ENCODE measurements at regions not wholly inside any gene's neighbourhood (a gene's known extent, or its start where the extent isn't known, plus 50 kb on each side); places are given as distances from the start of the nearest gene placed in this dataset.
A peak's percentile ranks its signal among the peaks of the same experiment; 100 is the strongest.

DNA sequence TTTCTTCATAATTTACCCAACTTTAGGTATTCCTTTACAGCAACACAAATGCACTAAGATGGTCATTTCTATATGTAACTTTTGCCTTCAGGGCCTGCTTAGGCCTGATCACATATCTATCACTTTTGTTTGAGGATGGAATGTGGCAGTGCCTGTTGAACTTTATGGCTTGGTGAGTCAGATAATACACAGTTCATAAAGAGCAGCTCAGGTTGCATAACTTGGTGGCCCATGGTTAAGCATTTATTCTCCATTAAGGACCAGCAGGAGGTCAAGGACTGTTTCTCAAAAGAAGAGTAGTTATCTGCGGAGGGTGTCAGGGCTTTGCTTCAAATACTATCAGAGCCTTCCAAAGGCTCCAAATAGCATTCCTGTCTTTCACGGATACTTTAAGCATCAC, 124.1 kb upstream of the PDHA2 start:
- Histone ChIP-seq H3K4me1 (no peaks in the 10 kb centered on the region), H3K4me3 (no peak overlapping the region), H3K36me3 (no peaks in the 10 kb centered on the region), H3K27ac (no peak overlapping the region), H3K9me3 (no peaks in the 10 kb centered on the region), H3K27me3 (no peaks in the 10 kb centered on the region)
- TF ChIP-seq, protein P1, sequence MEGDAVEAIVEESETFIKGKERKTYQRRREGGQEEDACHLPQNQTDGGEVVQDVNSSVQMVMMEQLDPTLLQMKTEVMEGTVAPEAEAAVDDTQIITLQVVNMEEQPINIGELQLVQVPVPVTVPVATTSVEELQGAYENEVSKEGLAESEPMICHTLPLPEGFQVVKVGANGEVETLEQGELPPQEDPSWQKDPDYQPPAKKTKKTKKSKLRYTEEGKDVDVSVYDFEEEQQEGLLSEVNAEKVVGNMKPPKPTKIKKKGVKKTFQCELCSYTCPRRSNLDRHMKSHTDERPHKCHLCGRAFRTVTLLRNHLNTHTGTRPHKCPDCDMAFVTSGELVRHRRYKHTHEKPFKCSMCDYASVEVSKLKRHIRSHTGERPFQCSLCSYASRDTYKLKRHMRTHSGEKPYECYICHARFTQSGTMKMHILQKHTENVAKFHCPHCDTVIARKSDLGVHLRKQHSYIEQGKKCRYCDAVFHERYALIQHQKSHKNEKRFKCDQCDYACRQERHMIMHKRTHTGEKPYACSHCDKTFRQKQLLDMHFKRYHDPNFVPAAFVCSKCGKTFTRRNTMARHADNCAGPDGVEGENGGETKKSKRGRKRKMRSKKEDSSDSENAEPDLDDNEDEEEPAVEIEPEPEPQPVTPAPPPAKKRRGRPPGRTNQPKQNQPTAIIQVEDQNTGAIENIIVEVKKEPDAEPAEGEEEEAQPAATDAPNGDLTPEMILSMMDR (IDR thresholded peaks at IDR 0.05), result no peak
- TF ChIP-seq EP300 (IDR thresholded peaks at IDR 0.05), result no peak
- TF ChIP-seq POLR2AphosphoS5 (IDR thresholded peaks at IDR 0.05), result no peak
- TF ChIP-seq POLR2A (IDR thresholded peaks at IDR 0.05), result no peak
- WGBS, 5 donors, result 86 to 100% (median 92%) methylated on average over 2 of the region's 2 CpGs
- no peak for DNase-seq
- intact Hi-C loops (cut with DNase I; ENCODE audit: low total_unique reads), result no loop called here

DNA sequence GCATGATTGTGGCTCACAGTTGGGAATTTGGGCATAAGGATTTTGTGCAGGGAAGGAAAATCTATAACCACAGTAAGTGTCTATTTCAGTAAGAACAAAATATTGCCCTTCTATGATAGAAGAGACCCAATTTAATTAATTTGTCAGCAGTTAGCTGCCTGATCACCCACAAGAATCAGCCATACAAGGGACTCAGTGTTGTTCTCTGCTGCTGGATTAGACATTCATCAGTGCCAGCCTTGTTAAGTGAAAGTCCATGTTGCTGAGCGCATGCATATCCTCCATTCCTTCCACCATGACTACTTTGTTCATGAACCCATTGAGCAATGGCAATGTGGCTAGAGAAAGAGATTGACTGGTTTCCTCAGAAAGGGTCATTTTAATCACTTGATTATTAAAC, 125.3 kb upstream of the PDHA2 start:
- Histone ChIP-seq H3K4me3 (no peak overlapping the region), H3K9me3 (no peaks in the 10 kb centered on the region), H3K27ac (no peak overlapping the region), H3K4me1 (no peaks in the 10 kb centered on the region), H3K27me3 (no peaks in the 10 kb centered on the region), H3K36me3 (no peaks in the 10 kb centered on the region)
- WGBS, 5 donors, result 86 to 100% (median 94%) methylated on average over 1 of the region's 1 CpG
- no peak for DNase-seq
- no peak for TF ChIP-seq POLR2A (IDR thresholded peaks at IDR 0.05)
- no peak for TF ChIP-seq EP300 (IDR thresholded peaks at IDR 0.05)
- no peak for TF ChIP-seq POLR2AphosphoS5 (IDR thresholded peaks at IDR 0.05)
- TF ChIP-seq, protein P1 (IDR thresholded peaks at IDR 0.05), result no peak
- intact Hi-C loops (cut with DNase I; ENCODE audit: low total_unique reads), result no loop called here

DNA sequence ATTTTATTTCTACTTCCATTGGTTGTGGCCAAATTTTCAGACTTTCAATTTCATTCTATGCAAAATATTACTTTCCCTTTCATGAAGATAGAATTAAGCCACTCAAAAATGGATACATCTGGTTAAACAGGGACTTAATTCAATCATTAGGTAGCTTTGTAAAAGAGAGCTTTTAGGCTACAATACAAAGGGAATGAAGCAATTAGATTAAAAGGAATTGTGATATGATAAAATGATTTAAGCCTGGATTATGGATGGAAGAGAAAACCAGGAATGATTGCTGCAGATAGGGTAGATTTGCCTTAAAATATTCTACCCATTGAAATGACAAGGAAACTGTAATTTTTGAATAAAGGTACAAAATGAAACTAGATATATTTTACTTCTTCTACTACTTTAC, 134.6 kb upstream of the PDHA2 start:
- H3K36me3 ChIP-seq, result no peaks in the 10 kb centered on the region
- no peak for TF ChIP-seq POLR2A (IDR thresholded peaks at IDR 0.05)
- no peak for TF ChIP-seq POLR2AphosphoS5 (IDR thresholded peaks at IDR 0.05)
- TF ChIP-seq EP300 (IDR thresholded peaks at IDR 0.05), result no peak
- H3K9me3 ChIP-seq, result peaks cover 0 to 9% (median 3%) of the 10 kb centered on the region in 4 donors

DNA sequence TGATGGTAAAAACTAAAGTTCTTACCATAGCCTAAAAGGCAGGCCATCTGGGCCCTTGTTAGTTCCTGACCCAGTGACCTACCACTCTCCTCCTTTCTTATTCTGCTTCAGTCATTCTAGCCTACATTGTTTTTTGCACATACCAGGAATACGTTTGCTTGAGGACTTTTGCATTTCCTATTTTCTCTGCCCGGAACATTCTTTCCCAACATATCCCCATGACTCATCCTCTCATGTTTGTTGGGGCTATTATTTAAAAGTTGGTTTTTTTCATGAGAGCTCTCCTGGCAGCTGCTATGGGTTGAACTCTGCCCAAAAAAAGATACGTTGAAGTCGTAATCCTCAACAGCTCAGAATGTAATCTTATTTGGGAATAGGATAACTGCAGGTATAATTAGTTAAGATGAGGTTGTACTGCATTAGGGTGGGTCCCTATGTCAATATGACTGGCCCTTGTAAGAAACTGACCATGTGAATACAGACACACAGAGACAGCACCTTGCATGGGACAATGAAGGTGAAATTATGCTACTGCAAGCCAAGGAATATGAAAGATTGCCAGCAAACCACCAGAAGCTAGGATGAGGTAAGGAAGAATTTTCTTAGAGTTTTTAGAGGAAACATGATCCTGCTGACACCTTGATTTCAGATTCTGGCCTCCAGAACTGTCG, 138.3 kb upstream of the PDHA2 start:
- Histone ChIP-seq H3K27me3 (no peaks in the 10 kb centered on the region), H3K36me3 (no peaks in the 10 kb centered on the region), H3K4me1 (no peaks in the 10 kb centered on the region), H3K4me3 (no peak overlapping the region), H3K9me3 (peaks cover 0 to 9% (median 3%) of the 10 kb centered on the region in 4 donors), H3K27ac (peak overlapping the region in 1 of 5 donors; percentile 13)
- intact Hi-C loops (cut with DNase I; ENCODE audit: low total_unique reads), result no loop called here
- WGBS, 5 donors, result 50 to 64% (median 60%) methylated on average over 5 of the region's 5 CpGs
- TF ChIP-seq, protein P1 (IDR thresholded peaks at IDR 0.05), result no peak
- TF ChIP-seq POLR2AphosphoS5 (IDR thresholded peaks at IDR 0.05), result no peak
- no peak for TF ChIP-seq POLR2A (IDR thresholded peaks at IDR 0.05)
- TF ChIP-seq EP300 (IDR thresholded peaks at IDR 0.05), result no peak
- DNase-seq, result peak in 1 of 2 donors; percentile 2

More for the DNA sequence above, 134.6 kb upstream of the PDHA2 start:
- Histone ChIP-seq H3K27ac (no peak overlapping the region), H3K4me1 (no peaks in the 10 kb centered on the region), H3K4me3 (no peak overlapping the region), H3K27me3 (no peaks in the 10 kb centered on the region)
- DNase-seq, result no peak
- intact Hi-C loops (cut with DNase I; ENCODE audit: low total_unique reads), result no loop called here

DNA sequence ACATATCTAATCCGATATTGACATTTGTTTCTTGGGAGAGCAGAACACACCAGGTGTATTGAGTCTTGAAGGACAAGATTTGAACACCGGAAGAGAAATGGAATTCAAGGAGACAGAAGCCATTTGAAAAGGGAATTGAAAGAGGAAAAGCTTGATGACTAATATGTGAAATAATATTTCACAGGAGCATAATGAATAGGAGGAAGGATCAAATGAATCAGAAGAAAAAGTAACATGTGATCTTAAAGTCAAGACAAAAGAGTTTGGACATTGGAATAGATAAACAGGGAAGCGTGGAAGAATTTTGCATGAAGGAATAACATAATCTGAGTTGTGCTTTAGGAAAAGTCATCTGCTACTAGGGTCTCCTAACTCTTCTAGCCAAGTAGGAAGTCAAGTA, 145.5 kb upstream of the PDHA2 start:
- no peak for TF ChIP-seq POLR2AphosphoS5 (IDR thresholded peaks at IDR 0.05)
- TF ChIP-seq, protein P1 (IDR thresholded peaks at IDR 0.05), result no peak
- no peak for TF ChIP-seq POLR2A (IDR thresholded peaks at IDR 0.05)
- no peak for TF ChIP-seq EP300 (IDR thresholded peaks at IDR 0.05)
- intact Hi-C loops (cut with DNase I; ENCODE audit: low total_unique reads), result no loop called here
- H3K27me3 ChIP-seq, result no peaks in the 10 kb centered on the region
- DNase-seq, result no peak
- H3K4me3 ChIP-seq, result no peak overlapping the region
- WGBS, 5 donors, result 87 to 89% (median 88%) methylated on average over 3 of the region's 3 CpGs
- no peaks in the 10 kb centered on the region for H3K36me3 ChIP-seq
- no peaks in the 10 kb centered on the region for H3K9me3 ChIP-seq
- H3K27ac ChIP-seq, result no peak overlapping the region
- H3K4me1 ChIP-seq, result no peaks in the 10 kb centered on the region

Measured in stomach (tissue), 8 donors.